Right ventricle myocardium superior (tissue), 1 donor: ENCODE measurements at regions not wholly inside any gene's neighbourhood (a gene's known extent, or its start where the extent isn't known, plus 50 kb on each side); places are given as distances from the start of the nearest gene placed in this dataset.
"Not testable (repeated sequence)": the region's sequence is repeated elsewhere in the genome, so short reads cannot be mapped to it uniquely, and the experiment has no call there.

Experiments used
- ATAC-seq: fragments of 200-7000 bp; cut with Tn5 transposase; one replicate; pipeline ENCODE4 v1.9.1; 2020; ENCODE audit warnings: mild to moderate bottlenecking; ENCODE audit not compliant: poor library complexity
- DNase-seq: peaks from one replicate; pipeline ENCODE4 v3.0.0-alpha.2; 2020
- intact Hi-C: fragments of 100-400 bp; cut with DNase I; formaldehyde crosslinking; loops from one replicate; pipeline ENCODE4 v1.11.2; 2022
- donor health status: DM: no; HTN: yes; CAD: no; lungs with severe emphysema.

DNA sequence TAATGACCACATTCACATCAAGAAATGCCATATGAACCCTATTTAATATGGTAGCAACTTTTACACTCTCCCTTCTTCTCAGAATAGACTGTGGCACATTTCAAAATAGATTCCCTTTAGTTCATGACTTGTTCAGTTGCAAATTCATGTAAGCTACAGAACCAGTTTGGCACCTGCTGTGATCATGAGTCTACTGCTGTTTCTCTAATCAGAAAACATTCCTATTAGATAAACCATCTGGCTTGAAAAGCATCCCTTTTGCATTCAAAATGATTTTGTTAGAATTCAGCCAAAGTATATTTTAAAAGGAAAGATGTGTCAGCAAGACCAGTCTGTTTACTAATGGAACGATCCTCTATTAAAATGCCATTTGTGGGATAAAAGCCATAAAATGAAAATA lies 304.4 kb downstream of the BCHE start:
- no peak for DNase-seq
- ATAC-seq = no peak

DNA sequence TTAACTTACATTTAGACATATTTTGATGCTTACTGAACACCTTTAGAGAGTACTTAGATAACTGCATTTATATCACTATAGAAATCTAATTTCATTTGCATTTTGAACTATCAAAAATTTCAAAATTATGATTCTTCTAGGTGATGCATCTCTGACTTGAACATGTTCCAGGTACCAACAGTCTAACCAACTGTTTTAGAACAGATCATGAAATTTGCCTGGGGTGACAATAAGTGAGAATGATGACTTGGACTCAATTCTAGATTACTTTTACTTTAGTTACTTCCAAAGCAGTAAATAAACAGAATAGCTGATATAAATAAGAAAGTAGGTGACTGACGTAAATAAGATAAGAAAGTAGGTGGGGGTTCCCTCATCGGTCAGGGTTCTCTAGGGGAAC lies 307.8 kb downstream of the BCHE start:
- no peak for DNase-seq
- intact Hi-C loops = no loop called here
- no peak for ATAC-seq

More for the DNA sequence above, 304.4 kb downstream of the BCHE start:
- intact Hi-C loops = no loop called here

GRCh38 chr3:165526367-165526766 lies 310.9 kb downstream of the BCHE start:
- intact Hi-C loops = no loop called here
- ATAC-seq (no peak), DNase-seq (no peak)

DNA sequence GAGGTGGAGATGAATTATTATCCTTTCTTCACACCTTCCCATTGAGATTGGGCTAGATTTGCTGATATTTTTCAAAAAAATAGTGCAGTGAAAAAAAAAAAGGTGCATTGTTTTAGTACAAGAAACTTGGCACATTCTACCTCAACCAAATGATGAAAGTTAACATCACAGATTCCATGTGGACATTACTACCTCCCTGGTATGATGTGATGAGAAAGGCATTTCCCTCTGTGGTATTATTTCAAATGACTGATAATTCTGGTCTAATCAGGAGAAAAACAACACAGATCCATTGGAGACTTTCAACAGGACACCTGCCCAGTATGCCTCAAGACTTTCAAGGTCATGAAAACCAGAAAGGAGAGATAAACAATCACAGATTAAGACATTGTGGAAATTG lies 313.4 kb downstream of the BCHE start:
- intact Hi-C loops = no loop called here
- no peak for DNase-seq
- ATAC-seq = no peak

DNA sequence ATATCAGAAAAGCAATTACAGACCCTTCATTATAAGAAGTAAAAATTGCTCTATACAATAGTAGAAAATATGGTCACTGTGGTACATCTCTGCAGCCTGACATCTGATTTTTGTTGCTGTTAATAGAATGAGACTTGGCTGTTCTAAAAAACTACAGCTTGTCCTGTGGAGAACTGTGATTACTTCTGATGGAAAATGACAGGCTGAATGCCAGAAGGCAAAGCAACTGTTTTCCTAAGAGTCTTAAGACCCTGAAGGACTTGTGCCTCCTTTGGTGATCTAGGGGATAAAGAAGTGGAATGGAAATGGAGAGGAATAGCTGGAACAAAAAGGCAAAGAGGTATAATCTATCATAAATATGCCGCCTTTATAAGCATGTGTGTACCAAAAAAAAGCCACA lies 314.8 kb downstream of the BCHE start:
- DNase-seq (no peak), ATAC-seq (no peak)
- intact Hi-C loops = no loop called here

DNA sequence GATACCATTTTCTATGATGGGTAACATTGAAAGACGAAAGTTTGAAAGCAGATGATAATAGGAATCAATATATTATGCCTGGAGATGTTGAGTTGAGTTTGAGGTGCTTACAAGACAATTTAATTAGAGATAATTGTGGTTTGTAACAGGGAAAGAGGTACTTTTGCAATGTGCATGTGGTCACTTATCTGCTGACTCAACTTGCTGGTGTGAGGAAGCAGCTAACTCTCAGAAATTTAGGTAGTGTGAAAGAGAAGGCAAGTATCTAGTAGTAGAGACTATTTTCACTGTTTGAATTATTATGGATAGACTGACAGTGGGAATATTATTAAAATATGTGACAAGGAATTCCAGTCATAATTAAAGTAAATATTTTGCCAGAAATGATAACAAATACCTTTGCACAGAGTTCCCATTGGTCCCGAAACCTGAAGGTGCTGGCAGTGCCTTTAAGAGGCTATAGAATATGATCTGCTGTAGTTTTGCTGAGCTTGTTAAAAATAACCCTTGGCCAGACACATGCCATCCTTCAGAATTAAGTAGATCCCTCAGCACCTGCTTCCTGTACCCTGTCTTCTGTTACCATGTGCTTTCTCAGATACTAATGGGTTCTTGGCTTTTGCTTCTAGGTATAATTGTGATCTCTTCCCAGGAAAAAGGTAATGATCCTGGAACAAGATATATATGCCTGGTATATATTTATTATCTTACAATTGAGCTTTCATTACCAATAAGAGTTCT lies 315.9 kb downstream of the BCHE start:
- intact Hi-C loops = no loop called here
- DNase-seq (no peak), ATAC-seq (no peak)

GRCh38 chr3:165519687-165520086 lies 317.5 kb downstream of the BCHE start:
- DNase-seq = no peak
- intact Hi-C loops = no loop called here
- ATAC-seq = no peak

GRCh38 chr3:165518346-165518745 lies 318.9 kb downstream of the BCHE start:
- ATAC-seq = no peak
- DNase-seq = no peak

DNA sequence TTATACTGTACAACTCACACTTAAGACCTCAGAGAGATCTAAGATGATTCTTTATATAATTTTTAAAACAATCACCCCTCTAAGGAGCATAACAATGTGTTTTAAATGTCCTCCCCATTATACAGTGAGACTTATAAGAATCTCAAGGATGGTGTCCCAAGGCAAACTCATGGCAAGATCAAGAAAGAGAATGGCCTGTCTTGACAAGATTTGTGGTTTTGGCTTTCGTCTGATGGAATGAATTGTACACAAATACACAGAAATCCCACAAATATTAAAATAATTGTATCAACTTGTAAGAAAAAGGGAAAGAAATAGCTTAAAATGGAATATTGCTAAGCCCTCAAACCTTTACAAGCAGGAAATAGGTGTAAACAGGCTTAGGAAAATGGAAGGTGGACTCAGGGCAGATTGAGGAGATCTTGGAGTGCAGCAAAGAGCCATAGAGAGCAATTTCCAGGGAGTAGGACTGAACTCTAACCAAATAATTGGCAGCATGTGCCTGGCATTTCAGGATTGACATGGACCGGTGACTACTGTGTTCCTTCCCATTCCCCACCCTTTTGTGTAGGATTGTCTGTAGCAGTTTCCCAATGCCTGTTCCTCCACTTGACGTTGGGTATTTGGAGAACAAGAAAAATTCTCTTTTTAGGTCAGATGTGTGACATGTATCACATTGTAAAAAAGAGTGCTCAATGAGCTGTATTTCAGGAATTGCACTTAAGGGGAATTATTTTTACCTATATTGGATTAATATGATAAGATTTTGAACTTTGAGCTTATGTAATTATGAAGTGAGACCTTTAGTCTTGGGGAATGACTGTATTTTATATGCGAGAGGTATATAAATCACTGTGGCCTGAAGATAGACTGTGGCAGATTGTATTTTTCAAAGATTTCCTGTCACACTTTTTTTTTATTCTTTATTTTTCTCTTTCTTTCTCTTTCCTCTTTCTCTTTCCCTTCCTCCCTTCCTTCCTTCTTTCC lies 317.8 kb upstream of the SLITRK3 start:
- intact Hi-C loops = no loop called here
- no peak for ATAC-seq
- no peak for DNase-seq

More at GRCh38 chr3:165518346-165518745, 318.9 kb downstream of the BCHE start:
- intact Hi-C loops = no loop called here

- DNase-seq (no peak), ATAC-seq (no peak)
- intact Hi-C loops = no loop called here
Observed at GRCh38 chr3:165507576-165507975, 311.4 kb upstream of the SLITRK3 start.

DNA sequence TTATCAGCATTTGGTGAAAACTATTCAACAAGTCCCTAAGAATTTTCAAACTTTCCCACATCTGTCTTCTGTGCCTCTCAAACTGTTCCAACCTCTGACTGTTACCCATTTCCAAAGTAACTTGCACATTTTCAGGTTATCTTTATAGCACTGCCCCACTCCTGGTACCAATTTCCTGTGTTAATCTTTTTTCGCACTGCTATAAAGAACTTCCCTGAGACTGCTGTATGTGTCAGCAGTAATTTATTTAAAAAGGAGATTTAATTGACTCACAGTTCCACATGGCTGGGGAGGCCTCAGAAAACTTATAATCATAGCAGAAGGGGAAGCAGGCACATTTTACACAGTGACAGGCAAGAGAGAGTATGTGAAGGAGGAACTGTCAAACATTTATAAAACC lies 310.9 kb upstream of the SLITRK3 start:
- DNase-seq (no peak), ATAC-seq (no peak)
- intact Hi-C loops = no loop called here

DNA sequence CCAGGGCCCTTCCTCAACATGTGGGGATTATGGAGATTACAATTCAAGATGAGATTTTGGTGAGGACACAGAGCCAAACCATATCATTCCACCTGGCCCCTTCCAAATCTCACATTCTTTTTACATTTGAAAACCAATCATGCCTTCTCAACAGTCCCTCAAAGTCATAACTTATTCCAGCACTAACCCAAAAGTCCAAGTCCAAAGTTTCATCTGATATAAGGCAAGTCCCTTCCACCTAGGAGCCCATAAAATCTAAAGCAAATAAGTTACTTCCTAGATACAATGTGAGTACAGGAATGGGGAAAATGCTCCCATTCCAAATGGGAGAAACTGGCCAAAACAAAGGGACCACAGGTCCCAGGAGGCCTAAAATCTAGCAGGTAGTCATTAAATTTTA lies 309.5 kb upstream of the SLITRK3 start:
- DNase-seq (no peak), ATAC-seq (no peak)
- intact Hi-C loops = no loop called here

DNA sequence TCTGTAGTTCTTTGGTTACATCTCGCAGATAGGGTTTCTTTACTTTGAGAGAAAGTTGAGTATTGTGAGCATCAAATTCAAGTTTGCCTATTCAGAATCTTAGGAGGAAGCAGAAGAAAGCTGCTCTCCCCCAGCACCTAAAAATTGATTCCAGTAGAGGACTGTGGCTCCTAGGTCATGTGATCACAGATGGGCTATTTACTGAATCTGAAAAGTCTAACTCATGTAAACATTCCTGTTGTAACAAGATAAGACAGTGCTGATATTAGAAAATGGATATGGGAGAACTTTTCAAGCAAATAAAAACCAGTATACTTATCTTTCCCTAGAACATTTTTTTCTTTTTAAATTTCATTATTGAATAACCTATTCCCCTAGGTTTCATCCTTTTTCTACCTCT lies 308.4 kb upstream of the SLITRK3 start:
- ATAC-seq = no peak
- intact Hi-C loops = no loop called here

DNA sequence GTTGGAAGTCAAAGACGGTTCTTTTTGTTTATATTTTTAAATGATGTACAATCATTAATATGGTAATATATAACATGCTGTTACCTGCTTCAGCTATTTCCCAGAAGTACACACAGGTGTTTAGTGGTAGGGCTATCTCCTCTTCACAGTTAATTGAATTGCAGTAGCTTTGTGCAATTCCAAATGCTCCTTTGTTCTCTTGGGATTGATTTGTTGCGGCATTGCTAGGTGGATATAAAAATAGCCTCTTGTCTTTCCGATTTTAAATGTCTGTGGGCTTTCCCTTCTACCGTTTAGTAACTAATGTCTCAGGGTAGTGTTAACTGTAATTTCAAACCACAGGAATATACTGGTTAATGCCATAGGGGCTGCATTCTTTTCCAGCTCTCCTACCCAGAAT lies 307.6 kb upstream of the SLITRK3 start:
- DNase-seq (no peak), ATAC-seq (no peak)
- intact Hi-C loops = no loop called here

More for the DNA sequence above, 308.4 kb upstream of the SLITRK3 start:
- no peak for DNase-seq

- ATAC-seq (no peak), DNase-seq (no peak)
- intact Hi-C loops = no loop called here
Observed at GRCh38 chr3:165503346-165503745, 307.2 kb upstream of the SLITRK3 start.

DNA sequence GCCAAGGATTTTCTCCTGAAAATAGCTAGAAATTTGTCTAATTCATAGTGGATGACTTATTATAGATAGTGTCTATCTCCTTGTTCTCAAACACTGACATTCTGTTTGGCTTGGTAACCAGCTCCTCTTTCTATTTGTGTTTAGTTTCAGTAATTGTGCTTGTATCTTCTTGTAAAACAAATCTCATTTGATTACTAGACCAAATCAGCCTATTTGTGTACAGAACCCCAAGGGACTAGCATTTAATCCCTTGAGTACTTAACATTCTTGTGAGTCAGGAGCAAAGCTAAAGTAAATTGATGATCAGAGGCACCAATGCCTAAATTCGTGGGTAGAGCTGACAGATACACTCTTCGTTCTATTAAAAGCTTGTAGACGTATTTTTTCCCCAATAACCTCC lies 306.5 kb upstream of the SLITRK3 start:
- DNase-seq (no peak), ATAC-seq (no peak)
- intact Hi-C loops = no loop called here

- intact Hi-C loops = not testable (repeated sequence)
Observed at GRCh38 chr3:165498742-165499141, 302.6 kb upstream of the SLITRK3 start.

DNA sequence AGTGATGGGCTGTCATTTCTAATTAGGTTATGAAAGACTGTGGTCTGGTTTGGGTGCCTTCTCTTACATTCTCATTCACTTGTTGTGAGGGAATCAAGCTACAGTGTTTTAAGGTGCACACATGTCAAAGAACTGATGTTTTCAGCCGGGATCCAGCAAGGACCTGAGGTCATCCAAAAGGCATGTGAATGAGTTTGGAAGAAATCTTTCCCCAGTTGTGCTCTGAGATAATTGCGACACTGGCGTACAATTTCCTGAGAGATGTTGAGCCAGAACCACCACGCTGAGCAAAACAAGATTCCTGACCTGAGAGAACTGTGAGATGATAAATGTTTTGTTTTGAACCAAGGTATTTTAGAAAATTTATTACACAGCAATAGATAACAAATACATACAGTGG lies 295.3 kb upstream of the SLITRK3 start:
- intact Hi-C loops = no loop called here
- ATAC-seq (peak; percentile 60), DNase-seq (no peak)

More at GRCh38 chr3:165498742-165499141, 302.6 kb upstream of the SLITRK3 start:
- ATAC-seq, DNase-seq: not testable (repeated sequence)

GRCh38 chr3:165476399-165477060 lies 280.3 kb upstream of the SLITRK3 start:
- intact Hi-C loops = no loop called here
- no peak for ATAC-seq
- DNase-seq = no peak
